ENCODE measurements at regions not wholly inside any gene's neighbourhood (a gene's known extent, or its start where the extent isn't known, plus 50 kb on each side); places are given as distances from the start of the nearest gene placed in this dataset.
"Not testable (repeated sequence)": the region's sequence is repeated elsewhere in the genome, so short reads cannot be mapped to it uniquely, and the experiment has no call there.

DNA sequence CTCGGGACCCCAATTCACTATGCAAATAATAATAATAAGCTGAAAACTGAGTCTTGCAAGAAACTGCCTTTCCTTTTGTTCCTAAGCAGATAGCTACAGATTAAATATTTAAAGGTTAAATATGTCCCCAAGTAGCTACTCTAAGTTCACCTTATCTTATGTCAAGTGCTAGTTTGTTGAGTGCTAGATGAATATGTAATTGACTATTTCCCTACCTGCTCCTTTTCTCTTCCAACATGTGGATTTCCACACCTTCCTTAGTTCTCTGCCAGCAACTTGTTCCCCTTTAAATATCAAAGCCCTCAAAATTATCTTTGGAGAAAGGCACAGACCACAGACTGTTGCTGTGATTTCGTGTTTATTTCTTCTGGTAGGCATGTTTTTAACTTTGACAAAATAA lies 709.2 kb upstream of the SLITRK1 start:
- Histone ChIP-seq H3K9me3 (ENCODE audit: control insufficient read depth, insufficient read depth, low read length) (no peaks in the 10 kb centered on the region), H3K36me3 (ENCODE audit: control insufficient read depth, low read length) (no peaks in the 10 kb centered on the region), H3F3A (ENCODE audit: control insufficient read depth, insufficient read depth) (no peaks in the 10 kb centered on the region), H3K27me3 (ENCODE audit: control insufficient read depth, low read length) (no peaks in the 10 kb centered on the region), H4K20me1 (ENCODE audit: control insufficient read depth, insufficient read depth, low read depth, low read length) (no peaks in the 10 kb centered on the region), H3K4me3 (ENCODE audit: low read length) (no peak overlapping the region), H3K9me2 (replicated peaks; ENCODE audit: control insufficient read depth, low read length) (no peaks in the 10 kb centered on the region), H3K27ac (ENCODE audit: low read depth, low read length) (no peak overlapping the region), H3K4me2 (ENCODE audit: low read length) (no peak overlapping the region), H3K79me2 (ENCODE audit: control insufficient read depth, low read length) (no peaks in the 10 kb centered on the region), H3K4me1 (ENCODE audit: control insufficient read depth, low read length) (no peaks in the 10 kb centered on the region)
- TF ChIP-seq, protein P1, sequence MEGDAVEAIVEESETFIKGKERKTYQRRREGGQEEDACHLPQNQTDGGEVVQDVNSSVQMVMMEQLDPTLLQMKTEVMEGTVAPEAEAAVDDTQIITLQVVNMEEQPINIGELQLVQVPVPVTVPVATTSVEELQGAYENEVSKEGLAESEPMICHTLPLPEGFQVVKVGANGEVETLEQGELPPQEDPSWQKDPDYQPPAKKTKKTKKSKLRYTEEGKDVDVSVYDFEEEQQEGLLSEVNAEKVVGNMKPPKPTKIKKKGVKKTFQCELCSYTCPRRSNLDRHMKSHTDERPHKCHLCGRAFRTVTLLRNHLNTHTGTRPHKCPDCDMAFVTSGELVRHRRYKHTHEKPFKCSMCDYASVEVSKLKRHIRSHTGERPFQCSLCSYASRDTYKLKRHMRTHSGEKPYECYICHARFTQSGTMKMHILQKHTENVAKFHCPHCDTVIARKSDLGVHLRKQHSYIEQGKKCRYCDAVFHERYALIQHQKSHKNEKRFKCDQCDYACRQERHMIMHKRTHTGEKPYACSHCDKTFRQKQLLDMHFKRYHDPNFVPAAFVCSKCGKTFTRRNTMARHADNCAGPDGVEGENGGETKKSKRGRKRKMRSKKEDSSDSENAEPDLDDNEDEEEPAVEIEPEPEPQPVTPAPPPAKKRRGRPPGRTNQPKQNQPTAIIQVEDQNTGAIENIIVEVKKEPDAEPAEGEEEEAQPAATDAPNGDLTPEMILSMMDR (IDR thresholded peaks at IDR 0.05; ENCODE audit: low read depth, low read length, poor library complexity, severe bottlenecking) = no peak
- no peak for TF ChIP-seq EZH2phosphoT487 (IDR thresholded peaks at IDR 0.05; ENCODE audit: borderline replicate concordance, low read length)

- Histone ChIP-seq H3K36me3 (ENCODE audit: control insufficient read depth, low read length) (no peaks in the 10 kb centered on the region), H3K4me2 (ENCODE audit: low read length) (no peak overlapping the region), H3K9me3 (ENCODE audit: control insufficient read depth, insufficient read depth, low read length) (no peaks in the 10 kb centered on the region), H3K4me3 (ENCODE audit: low read length) (no peak overlapping the region), H3K79me2 (ENCODE audit: control insufficient read depth, low read length) (no peaks in the 10 kb centered on the region), H3K9me2 (replicated peaks; ENCODE audit: control insufficient read depth, low read length) (no peaks in the 10 kb centered on the region), H3K27me3 (ENCODE audit: control insufficient read depth, low read length) (no peaks in the 10 kb centered on the region), H3F3A (ENCODE audit: control insufficient read depth, insufficient read depth) (no peaks in the 10 kb centered on the region), H4K20me1 (ENCODE audit: control insufficient read depth, insufficient read depth, low read depth, low read length) (no peaks in the 10 kb centered on the region), H3K27ac (ENCODE audit: low read depth, low read length) (no peak overlapping the region), H3K4me1 (ENCODE audit: control insufficient read depth, low read length) (no peaks in the 10 kb centered on the region)
- no peak for TF ChIP-seq EZH2phosphoT487 (IDR thresholded peaks at IDR 0.05; ENCODE audit: borderline replicate concordance, low read length)
- TF ChIP-seq, protein P1 (IDR thresholded peaks at IDR 0.05; ENCODE audit: low read depth, low read length, poor library complexity, severe bottlenecking) = no peak
Measured at GRCh38 chr13:84590663-84591062, 708.4 kb upstream of the SLITRK1 start.

DNA sequence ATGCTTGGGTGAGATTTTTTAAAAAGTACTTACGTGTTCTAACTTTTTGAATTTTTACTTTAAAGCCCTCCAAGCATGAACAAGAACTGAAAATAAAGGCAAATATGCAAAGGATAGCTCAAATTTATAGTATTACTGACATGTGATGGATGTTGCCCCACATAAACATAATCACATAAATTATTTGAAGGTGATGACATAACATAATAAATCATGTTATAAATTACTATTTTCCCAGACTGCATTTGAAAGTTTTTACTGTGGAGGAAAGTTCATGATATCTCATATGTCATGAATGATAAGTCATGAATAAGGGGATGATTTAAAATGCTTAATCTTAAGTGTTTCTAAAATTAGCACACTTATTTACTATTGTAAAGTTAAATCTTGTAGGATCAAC lies 705.7 kb upstream of the SLITRK1 start:
- no peak overlapping the region for H3K27ac ChIP-seq (ENCODE audit: low read depth, low read length)
- H3K36me3 ChIP-seq (ENCODE audit: control insufficient read depth, low read length) = no peaks in the 10 kb centered on the region
- no peaks in the 10 kb centered on the region for H3K4me1 ChIP-seq (ENCODE audit: control insufficient read depth, low read length)
- H3K9me2 ChIP-seq (replicated peaks; ENCODE audit: control insufficient read depth, low read length) = no peaks in the 10 kb centered on the region
- H3F3A ChIP-seq (ENCODE audit: control insufficient read depth, insufficient read depth) = no peaks in the 10 kb centered on the region
- H4K20me1 ChIP-seq (ENCODE audit: control insufficient read depth, insufficient read depth, low read depth, low read length) = no peaks in the 10 kb centered on the region
- H3K9me3 ChIP-seq (ENCODE audit: control insufficient read depth, insufficient read depth, low read length) = no peaks in the 10 kb centered on the region
- no peak overlapping the region for H3K4me3 ChIP-seq (ENCODE audit: low read length)
- H3K4me2 ChIP-seq (ENCODE audit: low read length) = no peak overlapping the region
- no peaks in the 10 kb centered on the region for H3K27me3 ChIP-seq (ENCODE audit: control insufficient read depth, low read length)
- H3K79me2 ChIP-seq (ENCODE audit: control insufficient read depth, low read length) = no peaks in the 10 kb centered on the region
- TF ChIP-seq, protein P1 (IDR thresholded peaks at IDR 0.05; ENCODE audit: low read depth, low read length, poor library complexity, severe bottlenecking) = no peak
- TF ChIP-seq EZH2phosphoT487 (IDR thresholded peaks at IDR 0.05; ENCODE audit: borderline replicate concordance, low read length) = no peak

DNA sequence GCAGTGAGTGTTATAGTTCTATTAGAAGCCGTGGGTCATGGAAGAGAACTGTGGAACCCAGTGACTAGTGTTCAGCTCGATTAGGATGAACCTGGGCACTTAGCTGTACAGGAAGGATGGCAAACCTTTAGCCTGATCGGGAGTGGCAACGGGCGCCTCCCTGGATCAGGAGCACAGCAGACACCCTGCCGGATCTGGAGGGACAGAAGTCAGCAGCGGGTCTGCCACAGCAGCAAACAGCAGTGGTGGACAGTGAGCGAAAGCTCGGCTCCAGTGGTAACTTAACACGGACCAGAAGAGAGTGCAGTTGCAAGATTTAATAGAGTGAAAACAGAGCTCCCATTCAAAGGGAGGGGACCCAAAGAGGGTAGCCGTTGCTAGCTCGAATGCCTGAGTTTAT lies 697.6 kb upstream of the SLITRK1 start:
- H3K79me2 ChIP-seq (ENCODE audit: control insufficient read depth, low read length); H3K27me3 ChIP-seq (ENCODE audit: control insufficient read depth, low read length); H3K4me2 ChIP-seq (ENCODE audit: low read length); H3K9me2 ChIP-seq (replicated peaks; ENCODE audit: control insufficient read depth, low read length); H3K4me1 ChIP-seq (ENCODE audit: control insufficient read depth, low read length); H3K4me3 ChIP-seq (ENCODE audit: low read length); H3K36me3 ChIP-seq (ENCODE audit: control insufficient read depth, low read length); H3K9me3 ChIP-seq (ENCODE audit: control insufficient read depth, insufficient read depth, low read length); H3K27ac ChIP-seq (ENCODE audit: low read depth, low read length); H4K20me1 ChIP-seq (ENCODE audit: control insufficient read depth, insufficient read depth, low read depth, low read length); H3F3A ChIP-seq (ENCODE audit: control insufficient read depth, insufficient read depth): not testable (repeated sequence)

Measured in DOHH2 (cell line).